ENCODE measurements at regions not wholly inside any gene's neighbourhood (a gene's known extent, or its start where the extent isn't known, plus 50 kb on each side); places are given as distances from the start of the nearest gene placed in this dataset.

- no peak for TF ChIP-seq CTCF (conservative IDR thresholded peaks at IDR 0.05; ENCODE audit: low read depth, low read length)
- DNase-seq (ENCODE audit: low read depth), result no peak
- no peak overlapping the region for H3K4me3 ChIP-seq (ENCODE audit: low read depth, low read length)
These were observed 559.5 kb upstream of the MMS22L start for GRCh38 chr6:97842521-97842920.

GRCh38 chr6:97849390-97849789 lies 566.4 kb upstream of the MMS22L start:
- no peak for DNase-seq (ENCODE audit: low read depth)
- no peak overlapping the region for H3K4me3 ChIP-seq (ENCODE audit: low read depth, low read length)
- TF ChIP-seq CTCF (conservative IDR thresholded peaks at IDR 0.05; ENCODE audit: low read depth, low read length), result no peak

- no peak for TF ChIP-seq CTCF (conservative IDR thresholded peaks at IDR 0.05; ENCODE audit: low read depth, low read length)
- peak; percentile 0 for DNase-seq (ENCODE audit: low read depth)
- no peak overlapping the region for H3K4me3 ChIP-seq (ENCODE audit: low read depth, low read length)
These were observed 567.6 kb upstream of the MMS22L start for GRCh38 chr6:97850458-97851212.

- TF ChIP-seq CTCF (conservative IDR thresholded peaks at IDR 0.05; ENCODE audit: low read depth, low read length), result no peak
- no peak for DNase-seq (ENCODE audit: low read depth)
- no peak overlapping the region for H3K4me3 ChIP-seq (ENCODE audit: low read depth, low read length)
These were observed 580.7 kb upstream of the MMS22L start for GRCh38 chr6:97863697-97864096.

GRCh38 chr6:97864366-97864765 lies 581.4 kb upstream of the MMS22L start:
- no peak for DNase-seq (ENCODE audit: low read depth)
- no peak for TF ChIP-seq CTCF (conservative IDR thresholded peaks at IDR 0.05; ENCODE audit: low read depth, low read length)
- H3K4me3 ChIP-seq (ENCODE audit: low read depth, low read length), result no peak overlapping the region

GRCh38 chr6:97864826-97865225 lies 581.8 kb upstream of the MMS22L start:
- no peak for TF ChIP-seq CTCF (conservative IDR thresholded peaks at IDR 0.05; ENCODE audit: low read depth, low read length)
- DNase-seq (ENCODE audit: low read depth), result no peak
- no peak overlapping the region for H3K4me3 ChIP-seq (ENCODE audit: low read depth, low read length)

GRCh38 chr6:97865612-97866011 lies 582.6 kb upstream of the MMS22L start:
- no peak for DNase-seq (ENCODE audit: low read depth)
- TF ChIP-seq CTCF (conservative IDR thresholded peaks at IDR 0.05; ENCODE audit: low read depth, low read length), result no peak
- no peak overlapping the region for H3K4me3 ChIP-seq (ENCODE audit: low read depth, low read length)

Measured in choroid plexus epithelial cell (primary cell).